NOMO-1 treated with DMSO at 0.1 percent for 48 hours (cell line): ENCODE measurements at regions not wholly inside any gene's neighbourhood (a gene's known extent, or its start where the extent isn't known, plus 50 kb on each side); places are given as distances from the start of the nearest gene placed in this dataset.

Experiments used
- DNase-seq: peaks from one replicate; lab custom pipeline; 2025; ENCODE audit not compliant: unreplicated experiment; lab: John Stamatoyannopoulos, UW

- no peak for DNase-seq
These were observed 240.5 kb downstream of the MREG start for GRCh38 chr2:215772634-215773563.

- no peak for DNase-seq
These were observed 241.3 kb downstream of the MREG start for GRCh38 chr2:215772003-215772402.

GRCh38 chr2:215771241-215771640, 242.1 kb downstream of the MREG start:
- no peak for DNase-seq

- DNase-seq = no peak
These were observed 242.7 kb downstream of the MREG start for GRCh38 chr2:215770668-215771067.

- no peak for DNase-seq
These were observed 244.1 kb downstream of the MREG start for GRCh38 chr2:215769246-215769645.

- DNase-seq = no peak
These were observed 245.7 kb downstream of the MREG start for GRCh38 chr2:215767625-215768024.

- no peak for DNase-seq
These were observed 247.5 kb downstream of the MREG start for GRCh38 chr2:215765729-215766360.

GRCh38 chr2:215764441-215765048, 248.8 kb downstream of the MREG start:
- DNase-seq = peak; percentile 20

GRCh38 chr2:215760557-215760956, 252.8 kb downstream of the MREG start:
- DNase-seq = no peak

GRCh38 chr2:215760091-215760490, 253.3 kb downstream of the MREG start:
- DNase-seq = no peak

- DNase-seq = no peak
These were observed 254.7 kb downstream of the MREG start for GRCh38 chr2:215758691-215759090.

GRCh38 chr2:215756346-215756730, 257.0 kb downstream of the MREG start:
- no peak for DNase-seq

- peak; percentile 59 for DNase-seq
These were observed 257.6 kb downstream of the MREG start for GRCh38 chr2:215755641-215756345.

- DNase-seq = no peak
These were observed 258.8 kb downstream of the MREG start for GRCh38 chr2:215754546-215754945.

- DNase-seq = no peak
These were observed 259.5 kb downstream of the MREG start for GRCh38 chr2:215753808-215754207.

GRCh38 chr2:215752991-215753390, 260.4 kb downstream of the MREG start:
- DNase-seq = no peak

GRCh38 chr2:215752436-215752835, 260.9 kb downstream of the MREG start:
- no peak for DNase-seq

GRCh38 chr2:215751911-215752272, 261.5 kb downstream of the MREG start:
- DNase-seq = no peak

- no peak for DNase-seq
These were observed 262.0 kb downstream of the MREG start for GRCh38 chr2:215751200-215751910.

GRCh38 chr2:215750763-215751162, 262.6 kb downstream of the MREG start:
- no peak for DNase-seq
